SHP77 (cell line): ENCODE measurements at regions not wholly inside any gene's neighbourhood (a gene's known extent, or its start where the extent isn't known, plus 50 kb on each side); places are given as distances from the start of the nearest gene placed in this dataset.
A peak's percentile ranks its signal among the peaks of the same experiment; 100 is the strongest.

Experiments used
- DNase-seq, 2 experiments: peaks; one replicate each; lab custom pipeline; 2025; lab: John Stamatoyannopoulos, UW

GRCh38 chr12:125193376-125194152 lies 128.3 kb downstream of the AACS start:
- DNase-seq: no peak

GRCh38 chr12:125194163-125194773 lies 129.0 kb downstream of the AACS start:
- peak in 1 of 2 experiments; percentile 50 for DNase-seq

GRCh38 chr12:125194987-125195386 lies 129.8 kb downstream of the AACS start:
- no peak for DNase-seq

GRCh38 chr12:125197326-125197725 lies 132.1 kb downstream of the AACS start:
- no peak for DNase-seq

- peak in 1 of 2 experiments; percentile 8 for DNase-seq
These were observed 133.4 kb downstream of the AACS start for GRCh38 chr12:125198652-125199051.

GRCh38 chr12:125201090-125201489 lies 135.9 kb downstream of the AACS start:
- DNase-seq: no peak

GRCh38 chr12:125201940-125202339 lies 136.7 kb downstream of the AACS start:
- DNase-seq: no peak

- DNase-seq: no peak
These were observed 137.2 kb downstream of the AACS start for GRCh38 chr12:125202421-125202820.

- peak; percentile 40 to 49 for DNase-seq
These were observed 138.0 kb downstream of the AACS start for GRCh38 chr12:125203145-125203765.

GRCh38 chr12:125205386-125205785 lies 140.2 kb downstream of the AACS start:
- no peak for DNase-seq

GRCh38 chr12:125206711-125207110 lies 141.5 kb downstream of the AACS start:
- no peak for DNase-seq

GRCh38 chr12:125208334-125208733 lies 143.1 kb downstream of the AACS start:
- no peak for DNase-seq

GRCh38 chr12:125208942-125209341 lies 143.7 kb downstream of the AACS start:
- no peak for DNase-seq

GRCh38 chr12:125210104-125210755 lies 145.0 kb downstream of the AACS start:
- no peak for DNase-seq

- no peak for DNase-seq
These were observed 146.2 kb downstream of the AACS start for GRCh38 chr12:125211464-125211863.

GRCh38 chr12:125214289-125214688 lies 149.1 kb downstream of the AACS start:
- DNase-seq: no peak

- no peak for DNase-seq
These were observed 151.5 kb downstream of the AACS start for GRCh38 chr12:125216756-125217155.

- DNase-seq: no peak
These were observed 152.1 kb downstream of the AACS start for GRCh38 chr12:125217308-125217707.

GRCh38 chr12:125218952-125219351 lies 153.7 kb downstream of the AACS start:
- DNase-seq: no peak

- DNase-seq: peak; percentile 42 to 49
These were observed 155.4 kb downstream of the AACS start for GRCh38 chr12:125220404-125221273.

GRCh38 chr12:125221602-125222001 lies 156.4 kb downstream of the AACS start:
- DNase-seq: no peak

GRCh38 chr12:125222876-125223275 lies 157.6 kb downstream of the AACS start:
- DNase-seq: no peak
